NCI-H524 (cell line): ENCODE measurements at regions not wholly inside any gene's neighbourhood (a gene's known extent, or its start where the extent isn't known, plus 50 kb on each side); places are given as distances from the start of the nearest gene placed in this dataset.

ENCODE experiments used
- DNase-seq, 2 experiments: peaks; one replicate each; lab custom pipeline; 2025; lab: John Stamatoyannopoulos, UW

- DNase-seq = no peak
Measured at GRCh38 chr16:6206080-6206479, 1108.5 kb upstream of the EEF2KMT start.

DNA sequence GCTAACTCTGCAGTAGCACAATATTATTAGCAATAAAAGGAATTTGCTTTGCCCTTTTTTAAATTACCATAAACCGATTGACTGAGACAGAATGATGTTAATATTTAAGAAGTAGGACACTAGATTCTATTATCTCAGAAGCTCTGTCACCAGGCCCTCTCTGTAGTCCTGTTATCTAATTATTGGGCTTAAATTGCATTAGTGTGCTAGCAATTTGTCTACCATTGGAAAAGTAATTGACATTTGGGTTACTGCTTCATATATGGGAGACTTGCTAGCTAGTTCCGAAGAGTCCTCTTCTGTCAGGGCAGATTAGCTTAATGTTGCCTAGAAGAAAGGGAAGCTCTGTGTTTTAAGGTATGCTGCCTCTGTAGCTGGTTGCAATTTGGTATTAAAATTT lies 1107.3 kb upstream of the EEF2KMT start:
- no peak for DNase-seq

GRCh38 chr16:6200861-6201260 lies 1103.3 kb upstream of the EEF2KMT start:
- DNase-seq = no peak

- no peak for DNase-seq
Measured at GRCh38 chr16:6200271-6200670, 1102.7 kb upstream of the EEF2KMT start.

DNA sequence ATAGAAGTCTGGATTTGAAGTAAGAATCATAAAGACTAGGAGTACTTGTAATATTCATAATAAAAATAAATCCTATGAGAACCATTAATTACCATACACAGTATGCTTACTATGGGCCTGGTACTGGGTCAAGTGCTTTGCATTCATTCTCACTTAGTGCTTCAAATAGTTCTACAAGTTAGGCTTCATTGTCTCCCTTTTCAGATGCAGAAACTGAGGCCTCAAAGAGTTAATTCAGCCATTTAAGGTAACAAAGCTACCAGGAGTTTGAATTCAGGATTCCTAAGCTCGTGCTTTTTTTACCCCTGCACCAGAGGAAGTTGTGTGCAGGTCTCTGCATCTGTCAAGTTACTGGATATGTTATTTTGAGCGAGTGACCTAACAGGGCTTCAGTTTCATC lies 1098.4 kb upstream of the EEF2KMT start:
- no peak for DNase-seq

DNA sequence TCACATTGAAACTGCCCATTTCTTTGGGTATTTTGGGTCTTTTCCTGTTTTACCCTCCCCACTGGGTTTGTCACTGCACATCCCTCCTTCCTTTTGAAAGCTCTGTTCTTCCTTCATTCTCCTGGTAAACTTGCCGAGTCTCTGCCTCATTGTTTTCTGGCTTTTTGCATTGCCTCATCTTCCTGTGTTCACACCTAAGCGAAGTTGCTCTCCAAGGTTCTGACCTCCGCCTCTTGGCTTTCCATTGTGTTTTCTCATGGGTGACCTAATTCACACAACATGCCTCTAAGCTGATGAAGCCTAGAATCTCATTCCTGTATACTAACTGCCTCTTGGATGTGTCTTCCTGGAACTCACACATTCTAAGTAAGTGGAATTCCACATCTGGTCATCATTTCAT lies 1096.1 kb upstream of the EEF2KMT start:
- no peak for DNase-seq

GRCh38 chr16:6192984-6193383 lies 1095.4 kb upstream of the EEF2KMT start:
- DNase-seq = no peak

GRCh38 chr16:6192532-6192931 lies 1094.9 kb upstream of the EEF2KMT start:
- DNase-seq = no peak

- DNase-seq = no peak
Measured at GRCh38 chr16:6190776-6191175, 1093.2 kb upstream of the EEF2KMT start.

DNA sequence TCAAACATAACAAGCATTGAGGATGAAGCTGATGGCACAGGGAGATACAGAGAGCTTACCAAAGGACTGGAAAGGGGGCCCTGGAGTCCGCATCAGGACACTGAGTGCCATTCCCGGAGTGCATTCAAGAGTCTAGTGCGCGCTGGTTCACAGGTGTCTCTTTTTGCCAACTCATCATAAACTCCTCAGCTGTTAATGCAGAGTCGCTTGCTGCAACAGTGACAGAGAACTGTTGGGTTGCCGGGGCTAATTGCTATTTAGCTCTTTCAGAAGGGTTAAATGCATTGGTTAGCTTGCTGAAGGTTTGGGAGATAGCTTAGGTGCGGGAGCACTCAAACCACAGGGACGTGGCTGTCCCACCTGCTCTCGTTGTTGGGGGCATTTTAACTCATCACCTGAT lies 1091.6 kb upstream of the EEF2KMT start:
- no peak for DNase-seq

DNA sequence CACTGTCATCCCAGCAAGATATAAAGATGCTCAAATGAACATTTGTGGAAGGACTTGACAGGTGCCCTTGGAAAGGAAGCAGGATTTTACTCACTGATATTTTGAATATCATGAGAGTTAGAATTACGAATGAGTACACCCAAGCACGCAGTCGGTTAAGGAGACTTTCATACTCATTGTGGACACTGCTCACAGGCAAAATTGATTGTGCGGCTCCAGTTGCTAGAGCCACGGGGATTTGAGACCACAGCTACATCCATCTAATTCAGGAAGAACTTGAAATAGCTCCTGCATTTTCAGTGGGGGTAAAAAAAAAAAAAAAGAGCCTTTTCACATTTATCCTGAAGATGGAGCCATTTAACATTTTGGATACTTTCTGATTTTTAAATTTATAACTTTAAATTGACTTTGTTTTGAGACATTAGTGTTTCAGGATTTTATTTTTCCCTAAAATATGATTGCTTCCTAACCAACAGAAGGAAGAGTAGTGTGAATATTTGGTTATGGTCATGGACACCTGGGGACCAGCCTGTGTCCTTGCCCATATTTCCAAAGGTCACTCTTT lies 1080.1 kb upstream of the EEF2KMT start:
- no peak for DNase-seq

- DNase-seq = no peak
Measured at GRCh38 chr16:6170022-6170421, 1072.4 kb upstream of the EEF2KMT start.

- no peak for DNase-seq
Measured at GRCh38 chr16:6165330-6165979, 1067.9 kb upstream of the EEF2KMT start.

GRCh38 chr16:6160871-6161270 lies 1063.3 kb upstream of the EEF2KMT start:
- no peak for DNase-seq

DNA sequence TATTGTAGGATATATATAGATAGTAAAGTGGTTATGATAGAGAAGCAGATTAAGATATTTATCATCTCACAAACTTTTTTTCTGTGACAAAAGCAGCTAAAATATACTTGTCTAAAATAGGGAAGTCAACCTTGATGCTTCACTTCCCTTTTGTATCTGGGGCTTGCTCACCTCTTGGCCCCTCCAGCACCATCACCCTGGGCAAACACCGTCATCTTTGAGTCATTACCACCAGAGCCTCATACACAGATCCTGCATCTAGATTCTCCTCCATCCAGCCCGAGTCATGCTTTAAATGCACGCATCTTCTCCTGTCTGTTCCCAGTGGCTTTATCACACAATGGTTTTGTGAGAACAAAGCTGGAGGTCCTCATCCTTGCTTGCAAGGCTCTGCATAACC lies 1062.7 kb upstream of the EEF2KMT start:
- DNase-seq = no peak

DNA sequence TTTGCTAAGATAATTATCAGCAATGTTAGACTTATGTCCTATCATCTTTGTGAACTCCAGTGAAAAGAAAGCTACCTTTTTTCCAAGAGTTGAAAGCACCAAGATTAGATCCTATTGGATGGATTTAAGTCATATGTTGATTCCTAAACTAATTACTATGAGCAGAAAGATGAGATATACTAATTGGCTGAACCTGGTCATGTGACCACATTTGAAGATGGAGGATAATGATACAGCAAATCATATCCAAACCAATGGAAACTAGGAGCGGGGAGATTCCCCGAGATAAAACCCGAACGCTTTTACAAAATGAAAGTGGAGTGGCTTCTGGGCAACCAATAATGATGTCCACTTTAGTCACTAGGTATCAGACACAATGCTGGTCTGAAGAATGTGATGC lies 1060.2 kb upstream of the EEF2KMT start:
- no peak for DNase-seq

GRCh38 chr16:6155271-6155670 lies 1057.7 kb upstream of the EEF2KMT start:
- DNase-seq = no peak

GRCh38 chr16:6153901-6154300 lies 1056.3 kb upstream of the EEF2KMT start:
- no peak for DNase-seq

- DNase-seq = no peak
Measured at GRCh38 chr16:6149031-6149430, 1051.4 kb upstream of the EEF2KMT start.

DNA sequence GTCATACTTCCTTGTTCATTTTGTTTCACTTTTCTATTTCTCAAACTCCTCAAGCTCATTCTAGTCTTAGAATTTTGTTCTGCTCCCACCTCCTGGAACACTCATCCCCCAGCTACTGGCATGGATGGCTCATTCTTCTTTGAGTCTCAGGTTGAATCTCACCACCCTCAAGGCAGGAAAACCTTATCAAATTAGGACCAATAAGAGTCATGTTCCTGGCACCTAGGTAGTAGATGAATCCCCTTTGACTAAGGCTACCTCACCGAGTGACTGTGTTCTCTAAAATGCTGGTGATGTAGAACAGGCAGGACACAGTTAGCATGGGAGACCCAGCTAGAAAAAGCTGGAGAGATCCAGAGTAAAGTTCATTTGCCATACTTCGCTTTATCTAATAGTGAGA lies 1050.8 kb upstream of the EEF2KMT start:
- no peak for DNase-seq

DNA sequence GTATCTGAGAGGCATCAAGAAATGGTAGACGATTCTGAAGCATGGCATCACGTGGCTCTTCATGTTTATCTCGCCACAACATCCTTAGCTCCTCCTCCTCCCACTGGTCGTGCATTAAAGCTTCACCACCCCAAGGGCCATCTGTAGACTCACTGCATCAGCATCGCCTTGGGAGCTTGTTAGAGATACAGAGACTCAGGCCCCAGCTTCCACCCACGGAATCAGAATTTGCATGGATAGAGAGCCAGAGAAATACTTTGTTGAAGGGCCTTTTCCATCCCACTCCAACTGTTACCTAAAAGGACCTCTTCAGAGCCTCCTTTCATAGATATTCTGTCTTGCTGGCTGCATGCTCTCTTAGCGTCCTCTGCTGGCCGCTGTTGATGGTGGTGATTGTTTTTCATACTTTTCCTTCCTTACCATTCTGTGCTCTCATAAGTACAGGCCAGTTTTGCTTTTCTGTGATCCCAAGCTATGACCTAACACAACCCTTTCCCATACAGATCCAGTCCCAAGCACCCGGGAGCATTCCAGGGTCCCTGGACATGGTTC lies 1049.4 kb upstream of the EEF2KMT start:
- DNase-seq = no peak

GRCh38 chr16:6146356-6146755 lies 1048.8 kb upstream of the EEF2KMT start:
- DNase-seq = no peak

GRCh38 chr16:6144463-6144862 lies 1046.9 kb upstream of the EEF2KMT start:
- no peak for DNase-seq

DNA sequence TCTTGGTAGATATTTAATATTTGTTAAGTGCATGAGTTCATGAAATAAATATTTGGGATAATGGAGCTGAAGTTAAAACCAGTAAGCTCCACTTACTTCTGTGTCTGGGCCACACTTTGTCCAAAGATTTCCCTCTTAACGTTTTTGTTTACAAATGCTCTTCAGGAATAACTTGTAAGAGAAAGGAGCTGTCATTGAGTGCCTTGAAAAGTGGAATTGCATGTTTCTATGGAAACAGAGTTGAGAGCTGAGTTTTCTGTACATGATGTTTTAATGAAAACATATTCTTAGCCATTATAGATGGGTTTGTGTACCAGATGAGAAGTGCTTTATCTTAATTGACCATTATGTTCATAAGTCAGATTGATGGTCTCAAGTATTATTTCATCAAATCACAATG lies 1045.4 kb upstream of the EEF2KMT start:
- DNase-seq = no peak
